ENCODE measurements at regions not wholly inside any gene's neighbourhood (a gene's known extent, or its start where the extent isn't known, plus 50 kb on each side); places are given as distances from the start of the nearest gene placed in this dataset.
"Not testable (repeated sequence)": the region's sequence is repeated elsewhere in the genome, so short reads cannot be mapped to it uniquely, and the experiment has no call there.

- DNase-seq: not testable (repeated sequence)
These were observed 373.8 kb upstream of the FRG1 start for GRCh38 chr4:189566900-189567299.

GRCh38 chr4:189579645-189580044 lies 361.0 kb upstream of the FRG1 start:
- not testable (repeated sequence) for DNase-seq

GRCh38 chr4:189586908-189587632 lies 353.6 kb upstream of the FRG1 start:
- DNase-seq: not testable (repeated sequence)

- DNase-seq: not testable (repeated sequence)
These were observed 351.5 kb upstream of the FRG1 start for GRCh38 chr4:189589201-189589600.

- DNase-seq: no peak
These were observed 347.8 kb upstream of the FRG1 start for GRCh38 chr4:189592890-189593289.

- no peak for DNase-seq
These were observed 343.3 kb upstream of the FRG1 start for GRCh38 chr4:189597341-189597740.

- DNase-seq: no peak
These were observed 340.4 kb upstream of the FRG1 start for GRCh38 chr4:189600264-189600663.

- no peak for DNase-seq
These were observed 339.8 kb upstream of the FRG1 start for GRCh38 chr4:189600718-189601435.

GRCh38 chr4:189602827-189603226 lies 337.8 kb upstream of the FRG1 start:
- not testable (repeated sequence) for DNase-seq

GRCh38 chr4:189610571-189610970 lies 330.1 kb upstream of the FRG1 start:
- DNase-seq: not testable (repeated sequence)

GRCh38 chr4:189613207-189613606 lies 327.5 kb upstream of the FRG1 start:
- DNase-seq: no peak

- DNase-seq: no peak
These were observed 325.4 kb upstream of the FRG1 start for GRCh38 chr4:189615217-189615663.

GRCh38 chr4:189617741-189618140 lies 322.9 kb upstream of the FRG1 start:
- not testable (repeated sequence) for DNase-seq

GRCh38 chr4:189619441-189620250 lies 321.0 kb upstream of the FRG1 start:
- DNase-seq: not testable (repeated sequence)

- not testable (repeated sequence) for DNase-seq
These were observed 318.1 kb upstream of the FRG1 start for GRCh38 chr4:189622574-189622973.

GRCh38 chr4:189627041-189627440 lies 313.6 kb upstream of the FRG1 start:
- not testable (repeated sequence) for DNase-seq

- not testable (repeated sequence) for DNase-seq
These were observed 310.9 kb upstream of the FRG1 start for GRCh38 chr4:189629733-189630132.

GRCh38 chr4:189630913-189631567 lies 309.6 kb upstream of the FRG1 start:
- DNase-seq: not testable (repeated sequence)

- DNase-seq: not testable (repeated sequence)
These were observed 309.1 kb upstream of the FRG1 start for GRCh38 chr4:189631568-189631916.

GRCh38 chr4:189650436-189650835 lies 290.2 kb upstream of the FRG1 start:
- not testable (repeated sequence) for DNase-seq

GRCh38 chr4:189653130-189653653 lies 287.5 kb upstream of the FRG1 start:
- DNase-seq: not testable (repeated sequence)

- DNase-seq: not testable (repeated sequence)
These were observed 286.7 kb upstream of the FRG1 start for GRCh38 chr4:189653983-189654382.
